ENCODE measurements at regions not wholly inside any gene's neighbourhood (a gene's known extent, or its start where the extent isn't known, plus 50 kb on each side); places are given as distances from the start of the nearest gene placed in this dataset.

DNA sequence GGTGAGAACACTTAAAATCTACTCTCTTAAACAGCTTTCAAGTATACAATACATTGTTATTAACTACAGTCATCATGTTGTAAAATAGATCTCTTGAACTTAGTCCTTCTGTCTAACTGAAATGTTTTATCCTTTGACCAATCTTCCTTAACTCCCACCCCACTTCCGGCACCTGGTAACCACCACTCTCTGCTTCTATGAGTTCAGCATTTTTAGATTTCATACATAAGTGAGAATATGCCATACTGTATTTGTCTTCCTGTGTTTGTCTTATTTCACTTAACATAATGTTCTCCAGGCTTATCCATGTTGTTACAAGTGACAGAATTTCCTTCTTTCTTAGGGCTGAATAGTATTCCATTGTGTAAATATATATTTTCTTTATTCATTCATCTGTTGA lies 144.1 kb upstream of the TRPC4 start:
- TF ChIP-seq, protein P1, sequence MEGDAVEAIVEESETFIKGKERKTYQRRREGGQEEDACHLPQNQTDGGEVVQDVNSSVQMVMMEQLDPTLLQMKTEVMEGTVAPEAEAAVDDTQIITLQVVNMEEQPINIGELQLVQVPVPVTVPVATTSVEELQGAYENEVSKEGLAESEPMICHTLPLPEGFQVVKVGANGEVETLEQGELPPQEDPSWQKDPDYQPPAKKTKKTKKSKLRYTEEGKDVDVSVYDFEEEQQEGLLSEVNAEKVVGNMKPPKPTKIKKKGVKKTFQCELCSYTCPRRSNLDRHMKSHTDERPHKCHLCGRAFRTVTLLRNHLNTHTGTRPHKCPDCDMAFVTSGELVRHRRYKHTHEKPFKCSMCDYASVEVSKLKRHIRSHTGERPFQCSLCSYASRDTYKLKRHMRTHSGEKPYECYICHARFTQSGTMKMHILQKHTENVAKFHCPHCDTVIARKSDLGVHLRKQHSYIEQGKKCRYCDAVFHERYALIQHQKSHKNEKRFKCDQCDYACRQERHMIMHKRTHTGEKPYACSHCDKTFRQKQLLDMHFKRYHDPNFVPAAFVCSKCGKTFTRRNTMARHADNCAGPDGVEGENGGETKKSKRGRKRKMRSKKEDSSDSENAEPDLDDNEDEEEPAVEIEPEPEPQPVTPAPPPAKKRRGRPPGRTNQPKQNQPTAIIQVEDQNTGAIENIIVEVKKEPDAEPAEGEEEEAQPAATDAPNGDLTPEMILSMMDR (IDR thresholded peaks at IDR 0.05; ENCODE audit: low read depth, low read length), result no peak
- H3K4me3 ChIP-seq (ENCODE audit: low read depth, low read length), result no peak overlapping the region

DNA sequence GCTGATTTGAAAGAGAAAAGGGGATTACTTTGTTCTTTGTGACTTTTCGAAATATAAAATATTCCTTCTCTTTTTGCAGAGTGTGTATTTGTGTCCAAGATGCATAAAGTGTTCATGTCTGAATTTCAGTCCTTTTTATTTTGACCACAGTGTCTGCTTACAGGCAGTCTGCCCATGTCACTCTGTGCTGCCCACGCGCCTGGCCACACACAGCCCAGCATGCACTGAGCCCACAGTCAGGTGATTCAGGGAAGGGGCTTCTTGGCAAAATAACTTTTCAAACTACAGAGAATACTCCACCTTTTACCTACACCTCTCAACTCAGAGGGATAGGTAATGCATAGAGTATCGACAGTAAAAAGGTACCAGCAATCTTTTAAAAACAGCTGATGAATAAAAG lies 142.5 kb upstream of the TRPC4 start:
- TF ChIP-seq, protein P1 (IDR thresholded peaks at IDR 0.05; ENCODE audit: low read depth, low read length), result no peak
- H3K4me3 ChIP-seq (ENCODE audit: low read depth, low read length), result no peak overlapping the region

DNA sequence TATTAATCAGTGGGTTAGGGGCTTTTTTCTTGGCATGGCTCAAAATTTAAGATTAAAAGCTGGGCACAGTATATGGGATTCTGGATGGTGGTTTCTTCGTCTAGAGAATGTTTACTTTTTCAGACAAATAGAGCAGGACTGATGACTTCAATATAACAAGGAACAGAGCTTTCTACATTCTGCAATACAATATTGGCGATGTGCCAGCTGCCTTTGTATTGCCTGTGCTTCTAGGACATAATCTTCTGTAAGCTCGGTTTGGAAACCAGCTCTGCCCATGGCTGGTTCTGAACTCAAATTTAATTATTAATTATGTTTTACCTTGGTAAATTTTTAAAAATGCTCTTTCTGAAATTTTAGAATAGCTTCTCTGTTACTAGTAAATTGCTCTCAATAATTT lies 139.1 kb upstream of the TRPC4 start:
- TF ChIP-seq, protein P1 (IDR thresholded peaks at IDR 0.05; ENCODE audit: low read depth, low read length), result no peak
- H3K4me3 ChIP-seq (ENCODE audit: low read depth, low read length), result no peak overlapping the region

DNA sequence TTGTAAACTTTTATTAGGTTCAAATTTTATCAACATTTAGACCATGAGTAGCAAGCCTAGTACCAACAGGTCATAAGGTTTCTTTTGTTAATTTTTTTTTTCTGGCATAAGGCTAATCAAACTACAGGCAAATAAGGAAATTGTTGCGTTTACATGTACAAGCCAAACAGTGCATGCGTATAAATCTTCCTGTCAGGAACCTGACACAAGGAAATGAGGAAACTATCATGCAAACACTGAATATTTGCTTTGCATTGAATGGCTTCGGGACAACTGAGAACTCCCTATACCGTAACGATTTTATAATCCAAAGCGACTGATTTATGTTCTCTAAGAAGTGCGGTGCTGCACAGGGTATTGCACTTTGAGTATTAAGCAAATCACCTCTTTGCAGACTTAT lies 133.0 kb upstream of the TRPC4 start:
- TF ChIP-seq, protein P1 (IDR thresholded peaks at IDR 0.05; ENCODE audit: low read depth, low read length), result no peak
- H3K4me3 ChIP-seq (ENCODE audit: low read depth, low read length), result no peak overlapping the region

DNA sequence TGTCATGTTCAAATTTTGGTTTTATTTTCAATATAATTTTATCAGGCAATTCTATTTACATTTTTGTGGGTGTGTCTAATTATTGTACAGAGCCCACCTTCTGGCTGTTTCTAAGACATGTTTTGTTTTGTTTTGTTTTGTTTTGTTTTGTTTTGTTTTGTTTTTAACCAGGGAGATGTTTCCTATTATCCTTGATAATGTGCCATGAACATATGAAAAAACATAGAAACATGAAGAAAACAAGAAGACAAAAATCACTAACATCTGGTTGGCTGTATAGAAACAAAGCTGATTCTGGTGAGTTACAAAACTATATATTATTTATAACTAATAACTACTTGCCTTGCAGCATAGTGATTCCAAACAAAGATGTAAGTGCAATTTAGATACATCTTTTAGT lies 128.1 kb upstream of the TRPC4 start:
- TF ChIP-seq, protein P1 (IDR thresholded peaks at IDR 0.05; ENCODE audit: low read depth, low read length), result no peak
- H3K4me3 ChIP-seq (ENCODE audit: low read depth, low read length), result no peak overlapping the region

DNA sequence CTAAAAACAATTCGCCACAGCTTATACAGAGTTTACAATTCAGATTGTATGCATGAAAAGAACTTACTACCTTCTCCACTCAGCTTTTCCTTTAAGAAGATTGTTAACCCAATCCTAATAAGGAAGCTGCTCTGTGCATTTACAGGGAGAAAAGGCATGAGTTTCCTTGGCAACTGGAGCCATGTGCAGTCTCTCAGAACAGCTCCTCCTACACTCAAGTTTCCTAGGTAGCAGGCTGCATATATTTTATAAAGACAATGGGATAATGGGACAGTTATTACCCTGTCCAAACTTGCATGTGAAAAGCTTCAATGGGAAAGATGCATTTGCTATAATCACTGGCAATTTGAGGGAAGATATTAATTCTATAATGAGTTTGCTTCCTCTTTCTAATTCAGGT lies 125.5 kb upstream of the TRPC4 start:
- TF ChIP-seq, protein P1 (IDR thresholded peaks at IDR 0.05; ENCODE audit: low read depth, low read length), result no peak
- H3K4me3 ChIP-seq (ENCODE audit: low read depth, low read length), result no peak overlapping the region

DNA sequence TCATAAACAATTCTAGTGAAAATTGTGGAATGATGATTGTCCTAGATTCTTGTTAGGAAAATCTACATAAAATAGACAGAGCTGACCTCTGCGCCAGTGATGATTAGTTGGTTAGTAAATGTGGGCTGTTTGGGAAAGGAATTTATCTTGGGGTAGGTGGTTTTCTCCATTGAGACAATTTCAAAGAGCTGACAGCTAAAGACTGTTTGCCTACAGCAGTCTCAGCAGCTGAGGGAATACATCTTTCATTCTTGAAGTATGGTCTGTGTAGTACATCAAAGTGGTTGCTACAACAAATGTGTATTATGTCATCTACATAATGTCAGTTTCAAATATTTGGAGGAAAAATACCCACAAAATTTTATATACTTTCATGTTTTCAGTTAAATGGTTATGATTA lies 117.2 kb upstream of the TRPC4 start:
- TF ChIP-seq, protein P1 (IDR thresholded peaks at IDR 0.05; ENCODE audit: low read depth, low read length), result no peak
- no peak overlapping the region for H3K4me3 ChIP-seq (ENCODE audit: low read depth, low read length)
